GM19328 (cell line): ENCODE measurements at regions not wholly inside any gene's neighbourhood (a gene's known extent, or its start where the extent isn't known, plus 50 kb on each side); places are given as distances from the start of the nearest gene placed in this dataset.

Source experiments
- ATAC-seq: cut with Tn5 transposase; IDR thresholded peaks from one replicate; pipeline ENCODE4 v1.9.1; 2021; ENCODE audit warnings: mild to moderate bottlenecking, moderate library complexity; ENCODE audit not compliant: unreplicated experiment

DNA sequence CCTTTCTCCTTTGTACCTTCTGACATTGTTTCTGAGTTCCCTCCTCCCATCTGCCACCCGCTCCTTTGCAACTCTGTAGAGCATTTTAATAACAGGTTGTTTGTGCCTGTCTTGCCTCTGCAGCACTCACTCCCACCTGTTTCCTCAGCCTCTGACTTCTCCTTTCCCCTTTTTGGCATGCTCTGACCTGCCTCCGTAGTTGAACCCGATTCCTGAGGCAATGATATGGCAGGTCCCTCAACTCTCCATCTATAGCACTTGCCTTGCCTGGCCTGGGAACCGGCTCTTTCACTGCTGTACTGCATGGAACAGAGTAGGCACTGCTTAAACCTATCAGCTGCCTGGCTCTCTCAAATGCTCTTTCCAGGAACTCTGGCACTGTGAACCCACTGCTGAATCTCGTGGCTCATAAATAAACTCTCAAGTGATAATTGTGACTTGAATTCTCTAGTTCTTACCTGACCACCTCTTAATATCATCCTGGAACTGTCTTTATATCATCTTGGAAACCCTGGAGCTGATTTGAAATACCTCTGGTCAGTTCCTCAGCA is 50.3 kb downstream of the UTRN start:
- no peak for ATAC-seq

DNA sequence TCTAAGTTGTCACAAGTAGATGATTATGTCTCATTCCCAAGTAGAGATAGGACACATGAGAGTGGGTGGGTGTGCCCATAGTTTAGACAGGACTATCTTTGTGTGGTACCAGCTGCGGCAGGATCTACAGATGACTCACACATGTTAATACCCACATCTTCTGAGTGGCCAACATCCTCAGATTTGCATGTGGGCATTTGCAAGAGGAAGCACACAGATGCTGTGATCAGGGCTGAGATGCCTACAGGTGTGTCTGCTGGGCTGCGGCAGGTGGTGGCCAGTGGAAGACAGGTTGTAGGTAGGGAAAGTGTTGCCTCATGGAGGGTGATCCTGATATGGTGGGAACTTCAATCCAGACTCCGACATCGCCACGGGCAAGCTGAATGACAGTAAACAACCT is 50.8 kb downstream of the UTRN start:
- ATAC-seq = no peak

DNA sequence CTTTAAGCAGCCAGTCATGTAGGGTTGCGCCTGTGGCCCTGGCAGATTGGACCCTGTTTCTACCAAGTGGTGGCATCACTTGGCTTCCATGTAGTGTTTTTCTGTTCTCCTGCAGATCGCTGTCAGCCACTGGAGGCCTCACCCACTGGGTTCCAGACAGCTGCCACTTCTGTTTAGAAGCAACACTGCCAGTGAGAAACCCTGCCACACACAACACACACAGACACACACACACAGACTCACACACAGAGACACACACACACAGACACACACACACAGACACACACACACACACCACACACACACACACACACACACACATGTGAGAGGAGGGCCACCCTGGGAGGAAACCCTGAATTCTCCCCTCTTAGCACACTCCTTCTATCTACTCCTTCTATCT is 51.8 kb downstream of the UTRN start:
- no peak for ATAC-seq

DNA sequence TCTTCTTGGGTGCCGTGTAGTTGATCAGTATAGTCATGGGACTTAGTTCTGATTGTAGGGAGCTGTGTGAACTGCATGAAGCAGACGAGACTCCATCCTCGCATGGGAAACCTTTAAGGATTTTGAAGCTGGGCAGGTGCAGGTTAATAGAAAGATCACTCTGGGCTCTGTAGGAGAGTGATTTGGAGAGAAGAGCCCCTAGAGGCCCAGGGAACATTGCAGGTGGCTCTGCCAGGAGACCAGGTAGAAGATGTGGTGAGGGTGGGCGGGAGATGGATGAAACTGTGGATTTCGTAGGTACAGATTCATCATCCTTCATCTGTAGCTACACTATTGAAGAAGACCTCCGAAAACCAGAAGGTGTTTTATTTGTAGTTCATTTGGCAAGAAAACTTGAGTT is 53.3 kb downstream of the UTRN start:
- ATAC-seq = no peak

DNA sequence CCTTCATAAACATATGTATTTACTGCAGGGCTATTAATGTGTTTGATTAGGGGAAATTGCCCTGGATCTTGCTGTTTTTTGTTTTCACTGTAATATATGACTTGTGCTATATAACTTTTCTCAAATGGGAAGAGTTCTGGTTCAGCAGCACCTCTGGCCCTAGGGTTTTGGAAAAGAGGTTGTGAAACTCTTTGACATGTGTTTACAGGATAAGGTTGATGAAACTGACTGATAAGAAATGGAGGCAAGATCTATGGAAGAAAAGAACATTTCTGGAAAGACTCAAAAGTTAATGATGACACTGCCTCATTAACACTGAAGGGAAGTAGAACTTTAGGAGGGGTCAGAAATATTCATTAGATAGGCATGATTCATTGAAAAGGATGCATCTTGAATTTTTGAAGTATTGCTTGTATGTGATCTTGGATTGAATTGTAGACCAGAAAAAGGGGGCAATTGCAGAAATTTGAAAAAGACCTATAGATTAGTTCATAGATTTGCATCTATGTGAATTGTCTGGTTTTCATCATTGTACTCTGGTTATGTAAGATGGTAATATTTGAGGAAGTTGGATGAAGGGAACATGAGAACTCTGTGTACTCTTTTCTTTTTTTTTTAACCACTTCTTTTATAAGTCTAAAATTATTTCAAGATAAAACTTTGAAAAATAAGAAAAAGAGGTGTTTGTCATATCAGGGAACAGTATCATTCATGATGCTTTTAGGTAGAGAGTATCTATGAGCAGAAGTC is 54.0 kb downstream of the UTRN start:
- ATAC-seq = no peak

DNA sequence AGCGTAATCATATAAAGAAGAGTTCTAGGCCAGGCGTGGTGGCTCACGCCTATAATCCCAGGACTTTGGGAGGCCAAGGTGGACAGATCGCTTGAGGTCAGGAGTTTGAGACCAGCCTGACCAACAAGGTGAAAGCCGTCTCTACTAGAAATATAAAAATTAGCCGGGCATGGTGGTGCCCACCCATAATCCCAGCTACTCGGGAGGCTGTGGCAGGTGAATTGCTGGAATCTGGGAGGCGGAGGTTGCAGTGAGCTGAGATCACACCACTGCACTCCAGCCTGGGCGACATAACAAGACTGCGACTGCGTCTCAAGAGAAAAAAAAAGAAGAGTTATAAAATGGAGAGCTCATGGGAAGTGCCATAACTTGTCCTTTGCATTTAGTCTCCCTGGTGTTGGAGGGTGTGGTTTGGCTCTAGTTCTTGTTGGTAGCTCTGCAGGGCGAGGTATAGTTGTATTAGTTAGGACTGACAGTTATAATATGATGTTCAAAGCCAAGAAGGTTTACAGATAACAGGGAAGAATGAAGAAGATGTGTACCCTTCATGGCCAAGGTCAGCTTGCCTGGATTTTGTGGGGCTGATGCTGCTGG is 54.8 kb downstream of the UTRN start:
- ATAC-seq = no peak

DNA sequence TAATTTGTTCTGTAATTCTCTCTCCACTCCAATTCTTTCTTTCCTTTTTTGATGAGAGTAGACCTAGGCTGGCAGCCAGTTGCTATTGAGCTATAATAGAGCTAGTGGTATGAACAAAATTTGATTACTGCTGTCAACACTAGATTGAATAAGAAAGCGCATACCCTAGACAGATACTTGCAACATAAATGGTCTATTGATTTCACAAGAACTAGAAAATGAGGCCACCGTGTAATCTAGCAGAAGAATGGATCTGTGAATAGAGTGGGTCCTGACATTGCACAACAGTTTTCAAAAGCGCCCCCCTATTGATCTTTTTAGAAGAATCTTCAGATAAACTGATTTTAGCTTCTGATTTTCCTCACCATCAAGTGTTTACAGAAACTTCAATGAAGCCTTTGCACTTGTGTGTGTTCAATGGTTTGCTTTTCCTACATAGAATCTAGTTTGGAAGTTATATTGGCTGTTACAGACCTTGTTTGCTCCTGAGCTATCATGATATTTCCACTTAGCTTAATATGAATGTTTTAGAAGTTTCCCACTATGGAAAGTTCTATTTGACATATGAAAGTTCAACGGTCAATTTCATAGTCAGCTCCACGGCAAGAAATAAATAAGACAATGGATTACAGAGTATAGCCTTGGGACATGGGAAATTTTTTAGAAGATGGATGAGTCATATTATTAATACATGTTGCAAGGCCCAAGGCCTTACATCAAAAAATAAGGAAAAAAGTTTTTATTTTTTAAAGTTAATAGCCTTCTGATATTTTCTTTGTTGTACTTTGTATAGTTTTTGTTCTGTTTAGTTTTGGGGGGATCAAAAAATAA is 55.6 kb downstream of the UTRN start:
- ATAC-seq = no peak

DNA sequence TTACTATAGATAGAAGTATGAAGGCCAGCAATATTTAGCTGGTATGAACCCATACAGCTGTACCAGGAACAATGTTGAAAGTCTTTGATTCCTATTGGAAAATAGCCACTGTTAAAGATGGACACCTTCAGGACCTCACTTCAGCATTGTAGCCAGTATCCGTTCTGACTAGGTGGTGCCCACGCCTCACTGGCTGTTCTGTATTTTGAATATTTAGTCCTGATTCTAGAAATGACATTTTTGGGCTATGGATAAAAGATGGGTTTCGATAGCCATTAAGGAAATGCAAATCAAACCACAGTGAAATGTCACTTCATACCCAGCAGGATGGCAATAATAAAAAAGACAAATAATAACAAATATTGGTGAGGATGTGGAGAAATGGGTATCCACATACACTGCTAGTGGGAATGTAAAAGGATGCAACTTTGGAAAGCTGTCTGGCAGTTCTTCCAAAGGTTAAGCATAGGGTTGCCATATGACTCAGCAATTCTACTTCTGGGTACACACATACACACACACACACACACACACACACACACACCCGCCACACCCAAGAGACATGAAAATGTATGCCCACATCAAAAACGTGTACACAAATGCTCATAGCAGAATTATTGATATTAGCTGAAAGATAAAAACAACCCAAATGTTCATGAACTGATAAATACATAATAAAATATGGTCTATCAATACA is 56.8 kb downstream of the UTRN start:
- ATAC-seq = no peak

DNA sequence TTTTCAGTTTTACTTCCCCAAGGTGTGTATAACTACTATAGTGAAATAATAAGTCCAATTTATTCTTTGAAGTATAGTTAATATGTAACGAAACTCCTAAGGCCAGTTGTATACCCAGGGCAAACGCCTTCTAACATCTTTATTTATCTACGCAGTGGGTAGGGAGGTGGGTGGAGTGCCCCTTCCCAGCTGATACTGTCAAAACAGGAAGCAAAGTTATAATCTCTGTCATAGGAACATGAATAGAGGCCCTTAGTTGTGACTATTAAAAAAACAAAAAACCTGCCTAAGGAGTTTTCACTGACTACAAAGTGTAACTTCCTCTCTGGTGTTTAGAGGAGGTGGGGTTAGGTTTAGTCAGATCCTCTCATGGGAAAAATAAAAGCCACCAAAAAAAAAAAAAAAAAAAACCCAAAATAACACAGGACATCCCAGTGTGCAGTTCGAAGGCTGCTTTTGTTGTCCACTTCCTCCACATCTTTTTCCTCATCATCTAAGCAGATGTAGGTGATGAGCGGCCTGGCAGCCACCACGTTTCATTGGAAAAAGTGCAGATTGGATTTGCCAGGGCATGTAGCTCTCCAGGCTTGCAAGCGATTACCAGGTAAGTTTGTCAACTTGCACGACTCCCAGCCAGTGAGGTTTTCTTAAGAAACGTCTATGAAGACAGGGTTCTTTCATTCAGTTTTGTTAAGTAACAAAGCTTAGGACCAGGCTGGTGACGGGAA is 58.7 kb downstream of the UTRN start:
- ATAC-seq = no peak

DNA sequence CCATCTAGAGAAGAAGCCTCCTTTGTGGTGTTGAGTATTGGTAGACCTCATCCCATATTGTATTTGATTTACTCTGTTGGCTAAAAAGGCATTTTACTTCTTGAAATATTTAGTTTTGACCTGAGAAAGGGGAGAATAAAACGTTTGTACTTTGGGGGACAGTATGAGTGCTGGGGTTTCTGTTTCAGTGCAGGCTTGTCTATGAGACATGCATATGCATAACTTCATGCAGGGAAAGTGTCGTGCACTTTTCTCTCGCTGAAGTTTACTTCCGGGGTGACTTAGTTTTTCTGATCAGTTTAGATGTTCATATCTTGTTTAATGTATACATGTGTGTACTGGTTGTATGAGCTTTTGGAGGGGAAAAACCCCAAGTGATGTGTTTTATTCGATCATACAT is 59.5 kb downstream of the UTRN start:
- no peak for ATAC-seq

DNA sequence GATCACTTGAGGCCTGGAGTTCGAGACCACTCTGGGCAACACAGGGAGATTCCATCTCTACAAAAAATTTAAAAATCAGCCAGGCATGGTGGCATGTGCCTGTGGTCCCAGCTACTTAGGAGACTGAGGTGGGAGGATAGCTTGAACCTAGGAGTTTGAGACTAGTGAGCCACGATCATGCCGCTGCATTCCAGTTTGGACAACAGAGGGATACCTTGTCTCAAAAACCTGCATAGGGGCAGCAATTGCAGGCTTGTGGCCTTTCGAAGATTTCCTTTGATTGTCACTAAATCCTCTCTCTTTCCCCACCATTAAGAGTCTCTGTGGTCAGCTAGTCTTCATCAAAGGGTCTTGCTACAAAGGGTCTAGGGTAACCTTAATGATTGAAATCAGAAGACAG is 60.3 kb downstream of the UTRN start:
- no peak for ATAC-seq

DNA sequence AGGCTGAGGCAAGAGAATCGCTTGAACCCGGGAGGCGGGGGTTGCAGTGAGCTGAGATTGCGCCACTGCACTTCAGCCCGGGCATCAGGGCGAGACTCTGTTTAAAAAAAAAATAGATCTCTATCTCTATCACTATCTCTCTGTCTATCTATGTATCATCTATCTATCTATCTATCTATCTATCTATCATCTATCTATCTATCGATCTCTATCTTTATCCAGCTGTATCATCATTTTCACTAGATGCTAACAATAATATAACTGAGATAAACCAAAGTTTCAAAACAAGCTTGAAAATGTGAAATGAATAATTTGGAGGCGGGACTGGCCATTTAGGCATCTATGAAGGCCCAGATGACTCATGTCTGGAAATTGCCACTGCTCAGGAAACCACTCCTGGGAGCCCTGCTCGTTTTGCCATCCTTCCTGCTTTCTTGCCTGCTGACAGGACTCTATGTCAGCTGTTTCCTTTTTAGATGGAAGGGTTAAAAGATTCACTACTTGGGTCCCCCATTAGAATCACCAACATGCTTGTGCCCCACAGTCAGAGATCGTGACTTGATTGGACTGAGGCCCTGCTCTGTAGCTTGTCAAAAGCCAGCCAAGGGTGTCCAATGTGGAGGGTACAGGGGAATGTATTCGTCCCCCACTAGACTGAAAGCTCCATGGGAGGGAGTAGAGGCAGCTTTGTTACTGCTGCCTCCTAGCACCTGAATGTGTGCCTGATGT is 61.7 kb downstream of the UTRN start:
- no peak for ATAC-seq

DNA sequence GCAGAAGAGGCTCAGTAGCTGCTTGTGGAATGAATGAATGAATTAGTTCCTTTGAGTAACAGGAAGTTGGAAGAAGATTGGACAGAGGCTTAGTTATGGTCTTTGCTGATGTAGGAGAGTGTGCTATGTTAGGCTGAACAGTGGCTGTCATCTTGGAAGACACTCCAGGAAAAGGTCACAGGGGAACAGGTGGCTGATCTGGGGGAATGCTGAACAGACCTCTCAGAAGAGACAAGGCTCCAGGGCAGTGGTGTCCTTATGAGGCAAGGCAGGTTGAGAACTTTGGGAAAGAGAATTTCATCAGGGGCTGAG is 62.3 kb downstream of the UTRN start:
- no peak for ATAC-seq

DNA sequence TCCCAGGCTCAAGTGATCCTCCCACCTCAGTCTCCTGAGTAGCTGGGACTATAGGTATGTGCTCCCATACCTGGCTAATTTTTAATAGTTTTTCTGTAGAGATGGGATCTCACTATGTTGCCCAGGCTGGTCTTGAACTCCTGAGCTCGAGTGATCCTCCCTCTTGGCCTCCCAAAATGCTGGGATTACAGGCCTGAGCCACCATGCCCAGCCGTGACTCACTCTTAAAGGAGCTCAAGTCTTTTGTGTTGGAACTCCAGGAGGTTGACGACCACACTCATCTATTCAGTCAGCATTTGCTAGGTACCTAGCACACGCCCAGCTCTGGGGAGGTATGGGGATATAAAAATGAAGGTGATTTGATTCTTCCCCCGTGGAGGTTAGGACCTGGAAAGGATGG is 62.8 kb downstream of the UTRN start:
- no peak for ATAC-seq

DNA sequence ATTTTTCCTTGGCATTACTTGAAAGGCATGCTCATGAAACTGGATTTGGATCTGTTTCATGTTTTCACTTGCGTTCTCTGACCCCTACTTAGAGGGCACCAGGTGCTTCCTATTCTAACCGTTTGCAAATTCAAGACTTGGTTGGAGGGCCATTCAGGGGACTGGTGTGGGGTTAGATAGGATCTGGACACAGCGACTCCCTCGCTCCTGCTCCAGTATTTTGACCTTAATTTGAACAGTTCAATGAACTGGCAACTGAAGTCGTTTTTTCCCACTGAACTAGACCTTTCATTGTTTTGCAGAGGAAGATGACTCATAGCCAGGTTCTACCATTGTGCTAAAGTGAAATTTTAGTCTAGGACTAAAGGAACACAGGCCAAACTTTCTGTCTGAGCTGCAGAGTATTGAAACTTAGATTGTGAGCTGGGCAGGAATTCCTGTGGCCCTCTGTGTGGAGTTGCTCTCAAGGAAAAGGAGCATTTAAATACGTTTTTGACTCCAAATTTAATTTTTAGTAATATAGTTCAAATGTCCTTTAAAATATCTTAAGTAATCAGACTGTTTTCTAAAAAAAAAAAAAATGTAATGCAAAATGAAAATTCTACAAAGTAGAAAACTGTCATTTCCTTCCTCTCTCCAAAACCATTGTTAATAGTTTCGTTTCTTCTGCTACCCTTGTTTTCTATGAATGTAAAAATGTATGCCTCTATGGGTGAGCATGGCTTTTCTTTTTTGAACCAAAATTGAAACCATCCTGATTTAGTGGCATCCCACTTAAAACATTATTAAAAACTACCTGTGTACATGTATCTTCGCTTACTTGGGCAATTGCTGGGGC is 64.8 kb downstream of the UTRN start:
- ATAC-seq = peak; percentile 33

DNA sequence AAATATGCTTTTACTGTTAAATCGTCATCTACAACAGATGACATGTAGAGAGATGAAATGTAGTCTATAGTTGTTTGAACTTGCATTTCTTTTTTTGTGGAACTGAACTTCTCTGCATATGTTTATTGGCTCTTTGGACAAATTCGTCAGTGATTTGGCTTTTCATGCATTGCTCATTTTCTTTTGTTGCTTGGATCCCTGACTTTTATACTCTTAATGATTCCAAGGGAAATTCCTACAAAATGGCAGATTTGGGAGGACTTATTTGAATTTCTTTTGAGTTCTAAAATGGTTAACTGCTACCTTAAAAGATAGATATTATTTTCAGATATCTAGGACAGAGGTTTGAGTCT is 65.4 kb downstream of the UTRN start:
- peak; percentile 3 for ATAC-seq

DNA sequence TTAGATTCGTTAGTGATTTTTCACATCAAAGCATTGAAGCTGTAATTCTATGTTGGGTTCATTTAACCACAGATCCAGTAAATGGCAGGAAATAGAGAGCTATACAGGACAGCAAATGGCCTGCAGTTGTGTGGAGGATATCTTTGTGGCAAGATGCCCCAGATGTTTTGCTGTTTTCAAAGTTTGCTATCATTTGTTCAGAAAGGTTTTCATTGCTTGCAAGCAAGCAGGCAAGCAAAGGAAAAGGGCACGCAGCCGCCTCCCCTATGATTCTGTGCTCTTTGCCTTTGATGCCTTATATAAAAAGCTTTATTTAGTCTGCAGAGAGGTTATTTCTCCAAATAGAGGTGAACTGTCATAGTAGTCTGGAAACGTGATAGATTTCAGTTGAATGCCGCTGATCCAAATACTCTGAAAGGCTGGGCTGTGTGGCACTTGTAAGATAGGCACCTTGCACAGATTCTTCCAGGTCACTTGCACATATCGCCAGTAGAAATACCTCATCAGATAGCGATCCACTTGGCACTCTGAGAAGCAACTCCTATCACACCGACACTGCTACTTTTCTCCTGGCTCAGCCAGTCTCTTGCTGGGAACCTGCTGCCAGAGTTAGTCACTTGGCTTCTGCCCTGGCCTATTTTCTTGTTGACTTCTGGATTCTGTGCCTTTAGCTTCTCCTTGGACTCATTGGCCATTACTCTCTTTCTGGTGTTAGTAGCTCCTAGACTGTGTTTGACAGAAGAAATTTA is 66.4 kb downstream of the UTRN start:
- ATAC-seq = no peak

DNA sequence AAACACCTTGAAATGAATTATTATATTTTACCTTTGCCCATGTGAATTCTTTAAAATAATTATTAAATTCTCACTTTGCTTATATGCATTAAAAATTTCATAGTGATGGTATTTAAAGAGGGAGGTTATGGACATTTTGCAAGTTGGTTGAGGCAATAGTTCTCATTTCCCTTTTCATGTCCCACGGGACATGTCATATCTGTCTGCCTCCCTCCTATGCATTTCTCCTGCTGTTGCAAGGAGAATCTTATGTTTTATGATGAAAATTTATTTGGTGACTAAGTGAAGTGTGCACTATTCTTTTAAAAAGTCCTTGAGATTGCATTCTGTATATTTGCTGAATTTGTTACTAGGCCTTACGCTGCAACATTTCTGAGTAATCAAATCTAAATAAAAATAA is 67.2 kb downstream of the UTRN start:
- ATAC-seq = no peak
